H1 (cell line): ENCODE measurements at regions not wholly inside any gene's neighbourhood (a gene's known extent, or its start where the extent isn't known, plus 50 kb on each side); places are given as distances from the start of the nearest gene placed in this dataset.
A peak's percentile ranks its signal among the peaks of the same experiment; 100 is the strongest.

Source experiments
- CTCF ChIA-PET: fragments of 300-600 bp; sonication (Branson Sonifier 250); formaldehyde crosslinking; loops from one replicate; lab custom pipeline; 2021; ENCODE audit not compliant: partially characterized antibody; lab: Charles Lee
- POLR2A ChIA-PET: fragments of 300-600 bp; sonication (Branson Sonifier 250); formaldehyde crosslinking; loops from one replicate; lab custom pipeline; 2021; ENCODE audit warnings: inconsistent platforms; ENCODE audit not compliant: partially characterized antibody; lab: Charles Lee
- DNase-seq, 2 experiments: peaks; one replicate each; pipeline versions ENCODE4 v3.0.0 to v3.0.0-alpha.2; 2010 to 2022; ENCODE audit warnings: low spot score in 2 of 2, low read depth in 1 of 2, mixed read lengths in 1 of 2
- FAIRE-seq: peaks from 2 replicates; lab custom pipeline; 2011; peaks lifted over from hg19 to GRCh38; lab: Jason Lieb, UNC
- H2AFZ ChIP-seq: 2 replicates; pipeline ENCODE4 v1.8.1; 2012; ENCODE audit warnings: low read length, inconsistent platforms
- H2AK5ac ChIP-seq: 2 replicates; pipeline ENCODE4 v1.6.1; 2013; ENCODE audit warnings: low read depth, low read length
- H2BK120ac ChIP-seq: replicated peaks from 2 replicates; pipeline ENCODE3; 2013; ENCODE audit warnings: low read depth, low read length, inconsistent platforms
- H2BK12ac ChIP-seq: 2 replicates; pipeline ENCODE4 v1.6.1; 2013; ENCODE audit warnings: low read depth, low read length
- H2BK15ac ChIP-seq: 2 replicates; pipeline ENCODE4 v1.6.1; 2013; ENCODE audit warnings: low read length
- H2BK20ac ChIP-seq: 2 replicates; pipeline ENCODE4 v1.6.1; 2013; ENCODE audit warnings: low read length
- H2BK5ac ChIP-seq: 2 replicates; pipeline ENCODE4 v1.6.1; 2013; ENCODE audit warnings: low read depth, low read length
- H3K14ac ChIP-seq: 2 replicates; pipeline ENCODE4 v1.6.1; 2013; ENCODE audit warnings: inconsistent platforms; ENCODE audit not compliant: insufficient read length
- H3K18ac ChIP-seq: 2 replicates; pipeline ENCODE4 v1.6.1; 2013; ENCODE audit warnings: low read length; ENCODE audit errors: extremely low read depth
- H3K23ac ChIP-seq: 2 replicates; pipeline ENCODE4 v1.6.1; 2013; ENCODE audit warnings: inconsistent platforms; ENCODE audit not compliant: insufficient read length
- H3K23me2 ChIP-seq: 2 replicates; pipeline ENCODE4 v1.6.1; 2013; ENCODE audit warnings: low read depth, low read length
- H3K27ac ChIP-seq: 2 replicates; pipeline ENCODE4 v1.6.1; 2011; ENCODE audit warnings: low read depth, low read length, inconsistent platforms
- H3K27me3 ChIP-seq, 4 experiments: replicated peaks in 1 of 4; 1 replicate in 1 of 4; 2 replicates in 3 of 4; pipeline versions ENCODE4 v1.6.1 to v1.8.1; 2011 to 2013; ENCODE audit warnings: low read length in 3 of 4, mild to moderate bottlenecking in 3 of 4, inconsistent platforms in 2 of 4, mixed read lengths in 2 of 4, moderate library complexity in 1 of 4; ENCODE audit not compliant: control insufficient read depth in 3 of 4, insufficient read depth in 3 of 4; ENCODE audit errors: extremely low read depth in 1 of 4
- H3K36me3 ChIP-seq, 4 experiments: 2 replicates each; pipeline versions ENCODE4 v1.6.1 to v1.8.1; 2011 to 2013; ENCODE audit warnings: mild to moderate bottlenecking in 4 of 4, low read length in 3 of 4, moderate library complexity in 2 of 4, control low read depth in 1 of 4, inconsistent platforms in 1 of 4; ENCODE audit not compliant: insufficient read depth in 4 of 4, control insufficient read depth in 2 of 4
- H3K4ac ChIP-seq: replicated peaks from 2 replicates; pipeline ENCODE3; 2013; ENCODE audit warnings: low read length, low read depth, mixed read lengths, inconsistent platforms; ENCODE audit not compliant: insufficient read length
- H3K4me1 ChIP-seq, 4 experiments: replicated peaks in 1 of 4; 1 replicate in 1 of 4; 2 replicates in 3 of 4; pipeline versions ENCODE4 v1.6.1 to v1.8.1; 2011 to 2013; ENCODE audit warnings: low read length in 3 of 4, inconsistent platforms in 2 of 4, mixed read lengths in 1 of 4; ENCODE audit not compliant: insufficient read depth in 4 of 4, control insufficient read depth in 3 of 4
- H3K4me2 ChIP-seq, 2 experiments: 2 replicates each; pipeline versions ENCODE4 v1.6.1 to v1.8.1; 2011 to 2013; ENCODE audit warnings: low read depth in 2 of 2, low read length in 2 of 2, control low read depth in 1 of 2, inconsistent platforms in 1 of 2, mild to moderate bottlenecking in 1 of 2; ENCODE audit not compliant: insufficient read depth in 1 of 2
- H3K4me3 ChIP-seq, 4 experiments: fragments of 200-600, 300-600 bp in 1 of 4; sonication (generic), shearing (Covaris generic), sonication (Bioruptor Twin) in 1 of 4; 2 replicates each; pipeline versions ENCODE4 v1.5.1 to v1.8.1; 2011 to 2016; ENCODE audit warnings: low read length in 4 of 4, low read depth in 3 of 4, control low read depth in 2 of 4, inconsistent platforms in 2 of 4, mild to moderate bottlenecking in 2 of 4, mixed read lengths in 1 of 4, moderate library complexity in 1 of 4; ENCODE audit not compliant: insufficient read depth in 2 of 4; ENCODE audit errors: extremely low read depth in 1 of 4
- H3K56ac ChIP-seq: replicated peaks from 2 replicates; pipeline ENCODE3; 2013; ENCODE audit warnings: low read depth, mild to moderate bottlenecking, mixed read lengths, low read length, inconsistent platforms; ENCODE audit not compliant: insufficient read length
- H3K79me1 ChIP-seq: 2 replicates; pipeline ENCODE4 v1.6.1; 2013; ENCODE audit warnings: low read depth, low read length, control low read depth
- H3K79me2 ChIP-seq, 2 experiments: 2 replicates each; pipeline versions ENCODE4 v1.6.1 to v1.8.1; 2012 to 2013; ENCODE audit warnings: low read length in 2 of 2, mild to moderate bottlenecking in 2 of 2, inconsistent platforms in 1 of 2; ENCODE audit not compliant: insufficient read depth in 2 of 2, control insufficient read depth in 1 of 2
- H3K9ac ChIP-seq, 4 experiments: replicated peaks in 1 of 4; 1 replicate in 1 of 4; 2 replicates in 3 of 4; pipeline versions ENCODE4 v1.6.1 to v1.8.1; 2011 to 2013; ENCODE audit warnings: low read depth in 3 of 4, low read length in 3 of 4, control low read depth in 2 of 4, mild to moderate bottlenecking in 2 of 4, moderate library complexity in 2 of 4, inconsistent platforms in 1 of 4; ENCODE audit errors: extremely low read depth in 1 of 4
- H3K9me3 ChIP-seq, 2 experiments: 2 replicates each; pipeline versions ENCODE4 v1.6.1 to v1.8.1; 2012 to 2013; ENCODE audit warnings: mild to moderate bottlenecking in 2 of 2, moderate library complexity in 2 of 2, control low read depth in 1 of 2, inconsistent platforms in 1 of 2, low read depth in 1 of 2, low read length in 1 of 2, mixed read lengths in 1 of 2; ENCODE audit not compliant: insufficient read depth in 2 of 2
- H4K20me1 ChIP-seq, 2 experiments: replicated peaks in 1 of 2; 2 replicates each; pipeline versions ENCODE3 to v1.8.1; 2011 to 2013; ENCODE audit warnings: inconsistent platforms in 2 of 2, low read length in 2 of 2, mild to moderate bottlenecking in 1 of 2; ENCODE audit not compliant: insufficient read depth in 2 of 2, control insufficient read depth in 1 of 2
- H4K5ac ChIP-seq: 2 replicates; pipeline ENCODE4 v1.6.1; 2013; ENCODE audit warnings: low read length, low read depth, mixed read lengths, inconsistent platforms; ENCODE audit not compliant: insufficient read length
- H4K8ac ChIP-seq: 2 replicates; pipeline ENCODE4 v1.8.0; 2013; ENCODE audit warnings: mild to moderate bottlenecking, moderate library complexity, low read length, inconsistent platforms; ENCODE audit not compliant: insufficient read depth; ENCODE audit errors: extremely low read depth
- H4K91ac ChIP-seq: replicated peaks from 2 replicates; pipeline ENCODE3; 2013; ENCODE audit warnings: low read length, mixed read lengths, inconsistent platforms; ENCODE audit not compliant: insufficient read length
- BRCA1 ChIP-seq: IDR thresholded peaks from 2 replicates; pipeline ENCODE4 v1.6.1; 2012; ENCODE audit warnings: low read depth, low read length, improper control_type of control experiment
- CBX5 ChIP-seq: fragments of 300-800, 300-1000 bp; sonication (generic); IDR thresholded peaks from 2 replicates; pipeline ENCODE4 v1.7.1; 2016; ENCODE audit warnings: antibody characterized with exemption, low read length, low read depth
- CHD1 ChIP-seq: IDR thresholded peaks from 2 replicates; pipeline ENCODE4 v1.6.1; 2012; ENCODE audit warnings: low read depth, low read length, improper control_type of control experiment
- EGR1 ChIP-seq: IDR thresholded peaks from 2 replicates; pipeline ENCODE4 v1.6.1; 2011; ENCODE audit warnings: low read depth, low read length, borderline replicate concordance
- EZH2 ChIP-seq: fragments of 200-600 bp; sonication (generic); IDR thresholded peaks from 2 replicates; pipeline ENCODE4 v1.7.1; 2012; ENCODE audit warnings: low read depth, mild to moderate bottlenecking, moderate library complexity, low read length, inconsistent platforms; ENCODE audit not compliant: severe bottlenecking
- FOSL1 ChIP-seq: IDR thresholded peaks from 2 replicates; pipeline ENCODE4 v1.6.1; 2011; ENCODE audit warnings: mild to moderate bottlenecking, low read depth, low read length, moderate library complexity; ENCODE audit not compliant: insufficient read depth
- GTF2F1 ChIP-seq: IDR thresholded peaks from 2 replicates; pipeline ENCODE4 v1.6.1; 2012; ENCODE audit warnings: low read depth, low read length, improper control_type of control experiment, borderline replicate concordance
- HDAC6 ChIP-seq: IDR thresholded peaks from one replicate; pipeline ENCODE4 v1.7.1; 2012; ENCODE audit warnings: low read depth, mild to moderate bottlenecking, inconsistent platforms, low read length, moderate library complexity
- NANOG ChIP-seq: IDR thresholded peaks from 2 replicates; pipeline ENCODE4 v1.6.1; 2011; ENCODE audit warnings: low read length, low read depth, mild to moderate bottlenecking, inconsistent platforms; ENCODE audit not compliant: insufficient read depth, poor library complexity, severe bottlenecking
- NRF1 ChIP-seq: IDR thresholded peaks from 2 replicates; pipeline ENCODE4 v1.6.1; 2011; ENCODE audit warnings: mild to moderate bottlenecking, low read depth, low read length, improper control_type of control experiment
- POLR2A ChIP-seq, 2 experiments: IDR thresholded peaks; 1 replicate in 1 of 2; 2 replicates in 1 of 2; pipeline ENCODE4 v1.6.1; 2011; ENCODE audit warnings: low read depth in 2 of 2, low read length in 2 of 2, mild to moderate bottlenecking in 2 of 2; ENCODE audit errors: control extremely low read depth in 1 of 2
- SUZ12 ChIP-seq: fragments of 200-600 bp; sonication (generic); IDR thresholded peaks from 2 replicates; pipeline ENCODE4 v1.6.1; 2012; ENCODE audit warnings: mild to moderate bottlenecking, inconsistent platforms, low read length, moderate library complexity, mixed read lengths
- TAF1 ChIP-seq: IDR thresholded peaks from 2 replicates; pipeline ENCODE4 v1.6.1; 2011; ENCODE audit warnings: mild to moderate bottlenecking, low read depth, low read length
- TAF7 ChIP-seq: optimal IDR thresholded peaks from 2 replicates; pipeline ENCODE3; 2011; ENCODE audit warnings: low read depth, mild to moderate bottlenecking, inconsistent platforms, low read length, moderate library complexity, borderline replicate concordance
- TEAD4 ChIP-seq: IDR thresholded peaks from 2 replicates; pipeline ENCODE4 v1.6.1; 2012; ENCODE audit warnings: low read depth, low read length, inconsistent platforms, mixed read lengths
- WGBS, 2 experiments: shearing (Covaris generic) in 1 of 2; methylation state at CpG; one replicate each; pipeline versions ENCODE4 v1.1.6 to v1.1.7; 2013 to 2015; ENCODE audit warnings: low lambda C conversion rate in 2 of 2, mixed read lengths in 2 of 2, inconsistent platforms in 1 of 2, low coverage in 1 of 2, missing lambda C conversion rate in 1 of 2; ENCODE audit not compliant: insufficient replicate concordance in 2 of 2, insufficient coverage in 1 of 2, insufficient read length in 1 of 2; ENCODE audit errors: extremely low coverage in 1 of 2, missing lambda C conversion rate in 1 of 2; 5-methylcytosine and 5-hydroxymethylcytosine counted together

GRCh38 chr14:55893705-55894104 is 224.5 kb upstream of the PELI2 start:
- H3K14ac ChIP-seq = no peak overlapping the region
- no peak overlapping the region for H2AFZ ChIP-seq
- peak overlapping the region; percentile 53; the same call in 1 of the 2 replicates for H2BK12ac ChIP-seq
- TF ChIP-seq TAF7 (no peak), TAF1 (no peak), NANOG (no peak), BRCA1 (no peak), SUZ12 (no peak), HDAC6 (no peak), GTF2F1 (no peak), EZH2 (no peak), NRF1 (no peak), EGR1 (no peak), FOSL1 (no peak), CHD1 (no peak), POLR2A (IDR thresholded peaks at IDR 0.05; ENCODE audit: control extremely low read depth in 1 of 2, low read depth in 2 of 2, low read length in 2 of 2) (no peak), TEAD4 (no peak), CBX5 (no peak)

More at GRCh38 chr14:55893705-55894104, 224.5 kb upstream of the PELI2 start:
- Histone ChIP-seq H3K18ac (no peak overlapping the region), H3K9me3 (no peaks in the 10 kb centered on the region), H3K56ac (no peak overlapping the region), H2AK5ac (no peak overlapping the region), H4K5ac (no peak overlapping the region), H3K23me2 (no peaks in the 10 kb centered on the region), H3K4me1 (peaks cover 0 to 9% (median 3%) of the 10 kb centered on the region in 4 experiments; a peak in 2 of 7 replicates), H4K8ac (no peak overlapping the region), H2BK20ac (no peak overlapping the region; the same call in 1 of the 2 replicates), H3K27ac (no peak overlapping the region), H4K20me1 (no peaks in the 10 kb centered on the region), H3K79me2 (no peaks in the 10 kb centered on the region), H3K4ac (no peak overlapping the region), H3K9ac (no peak overlapping the region), H2BK15ac (peak overlapping the region; percentile 54; the same call in 1 of the 2 replicates), H3K23ac (no peak overlapping the region), H3K79me1 (no peaks in the 10 kb centered on the region), H3K4me2 (no peak overlapping the region), H3K36me3 (no peaks in the 10 kb centered on the region), H2BK120ac (no peak overlapping the region), H3K4me3 (no peak overlapping the region), H2BK5ac (no peak overlapping the region), H4K91ac (peak overlapping the region; percentile 31), H3K27me3 (no peaks in the 10 kb centered on the region)
- ChIA-PET CTCF (interaction anchor here (0.8 to 1.4 kb wide), 4 partner anchors 10 to 581 kb away, joined by 3 to 5 read pairs (median 3); no protein-coding TSS in a partner anchor), POLR2A (no interaction called here)
- FAIRE-seq (no peak), DNase-seq (no peak)
- 77% methylated on average over 5 of the region's 5 CpGs; no CpG with 5 or more reads in 1 of the 2 experiments for WGBS, 2 experiments
